H9 (cell line): ENCODE measurements at regions not wholly inside any gene's neighbourhood (a gene's known extent, or its start where the extent isn't known, plus 50 kb on each side); places are given as distances from the start of the nearest gene placed in this dataset.

Experiments used
- DNase-seq: peaks from one replicate; pipeline ENCODE4 v3.0.0-alpha.2; 2017
- H2AFZ ChIP-seq: one replicate; pipeline ENCODE4 v1.6.1; 2013; ENCODE audit warnings: mild to moderate bottlenecking, low read length, control low read depth, moderate library complexity
- H2AK5ac ChIP-seq: 2 replicates; pipeline ENCODE4 v1.6.1; 2013; ENCODE audit warnings: low read length, control low read depth, mixed read lengths; ENCODE audit not compliant: insufficient read length
- H2BK120ac ChIP-seq: one replicate; pipeline ENCODE4 v1.6.1; 2013; ENCODE audit warnings: low read depth, mild to moderate bottlenecking, low read length, control low read depth, inconsistent platforms; ENCODE audit not compliant: poor library complexity, severe bottlenecking
- H2BK12ac ChIP-seq: 2 replicates; pipeline ENCODE4 v1.6.1; 2013; ENCODE audit warnings: low read length, control low read depth, mixed read lengths, low read depth; ENCODE audit not compliant: insufficient read length
- H2BK15ac ChIP-seq: 2 replicates; pipeline ENCODE4 v1.6.1; 2013; ENCODE audit warnings: low read depth, low read length, control low read depth
- H2BK20ac ChIP-seq: one replicate; pipeline ENCODE4 v1.6.1; 2013; ENCODE audit warnings: low read depth, mild to moderate bottlenecking, low read length, control low read depth, inconsistent platforms; ENCODE audit not compliant: poor library complexity, severe bottlenecking
- H2BK5ac ChIP-seq: 2 replicates; pipeline ENCODE4 v1.6.1; 2013; ENCODE audit warnings: low read length, control low read depth, mixed read lengths; ENCODE audit not compliant: insufficient read length
- H3K14ac ChIP-seq: 2 replicates; pipeline ENCODE4 v1.6.1; 2013; ENCODE audit warnings: low read length, control low read depth; ENCODE audit not compliant: insufficient read depth
- H3K18ac ChIP-seq: 2 replicates; pipeline ENCODE4 v1.6.1; 2013; ENCODE audit warnings: low read depth, mild to moderate bottlenecking, mixed read lengths, low read length, control low read depth; ENCODE audit not compliant: insufficient read length
- H3K23ac ChIP-seq: 2 replicates; pipeline ENCODE4 v1.6.1; 2013; ENCODE audit warnings: low read length, control low read depth, mixed read lengths, low read depth; ENCODE audit not compliant: insufficient read length
- H3K23me2 ChIP-seq: 2 replicates; pipeline ENCODE4 v1.6.1; 2013; ENCODE audit warnings: low read depth, mild to moderate bottlenecking, mixed read lengths, low read length, control low read depth; ENCODE audit not compliant: insufficient read length, poor library complexity, severe bottlenecking
- H3K27ac ChIP-seq: 2 replicates; pipeline ENCODE4 v1.5.1; 2013; ENCODE audit warnings: low read length, control low read depth, mixed read lengths, low read depth; ENCODE audit not compliant: insufficient read length
- H3K27me3 ChIP-seq: 2 replicates; pipeline ENCODE4 v1.6.1; 2013; ENCODE audit warnings: low read length, control low read depth, inconsistent platforms; ENCODE audit not compliant: insufficient read depth
- H3K4ac ChIP-seq: 2 replicates; pipeline ENCODE4 v1.6.1; 2013; ENCODE audit warnings: low read depth, mild to moderate bottlenecking, control low read depth, inconsistent platforms, low read length, moderate library complexity
- H3K4me1 ChIP-seq: 2 replicates; pipeline ENCODE4 v1.6.1; 2013; ENCODE audit warnings: low read length, control low read depth, inconsistent platforms; ENCODE audit not compliant: insufficient read depth
- H3K4me2 ChIP-seq: 2 replicates; pipeline ENCODE4 v1.6.1; 2013; ENCODE audit warnings: low read length, control low read depth, mixed read lengths; ENCODE audit not compliant: insufficient read length, insufficient read depth
- H3K56ac ChIP-seq: 2 replicates; pipeline ENCODE4 v1.6.1; 2013; ENCODE audit warnings: low read depth, mild to moderate bottlenecking, mixed read lengths, low read length, control low read depth; ENCODE audit not compliant: insufficient read length
- H3K79me1 ChIP-seq: 2 replicates; pipeline ENCODE4 v1.6.1; 2013; ENCODE audit warnings: low read depth, mild to moderate bottlenecking, moderate library complexity, low read length, control low read depth, inconsistent platforms; ENCODE audit not compliant: insufficient read depth, poor library complexity, severe bottlenecking
- H3K79me2 ChIP-seq: 2 replicates; pipeline ENCODE4 v1.6.1; 2013; ENCODE audit warnings: low read length, control low read depth, inconsistent platforms; ENCODE audit not compliant: insufficient read depth
- H3K9ac ChIP-seq: 2 replicates; pipeline ENCODE4 v1.6.1; 2013; ENCODE audit warnings: low read length, control low read depth, mixed read lengths; ENCODE audit not compliant: insufficient read length; ENCODE audit errors: extremely low read depth
- H3K9me3 ChIP-seq: one replicate; pipeline ENCODE4 v1.6.1; 2013; ENCODE audit warnings: low read depth, low read length, inconsistent platforms; ENCODE audit not compliant: control insufficient read depth
- H3T11ph ChIP-seq: one replicate; pipeline ENCODE4 v1.6.1; 2013; ENCODE audit warnings: mild to moderate bottlenecking, low read length, control low read depth, inconsistent platforms
- H4K20me1 ChIP-seq: one replicate; pipeline ENCODE4 v1.6.1; 2013; ENCODE audit not compliant: control insufficient read depth, insufficient read length, insufficient read depth
- H4K5ac ChIP-seq: 2 replicates; pipeline ENCODE4 v1.6.1; 2013; ENCODE audit warnings: low read depth, mild to moderate bottlenecking, mixed read lengths, low read length, control low read depth; ENCODE audit not compliant: insufficient read length
- H4K8ac ChIP-seq: replicated peaks from 2 replicates; pipeline ENCODE4 v1.6.1; 2013; ENCODE audit warnings: low read length, control low read depth, mixed read lengths, low read depth; ENCODE audit not compliant: insufficient read length
- H4K91ac ChIP-seq: 2 replicates; pipeline ENCODE4 v1.6.1; 2013; ENCODE audit warnings: low read depth, mild to moderate bottlenecking, moderate library complexity, mixed read lengths, low read length, control low read depth; ENCODE audit not compliant: insufficient read length
- H3K27ac Mint-ChIP-seq, 3 experiments: 2 replicates in 2 of 3; 3 replicates in 1 of 3; pipeline ENCODE4 v1.8.0; 2020 to 2021; ENCODE audit warnings: mixed read lengths in 3 of 3, mild to moderate bottlenecking in 1 of 3, moderate library complexity in 1 of 3
- H3K27me3 Mint-ChIP-seq: 2 replicates; pipeline ENCODE4 v1.8.0; 2021; ENCODE audit warnings: low read depth, mild to moderate bottlenecking, moderate library complexity, mixed read lengths
- H3K36me3 Mint-ChIP-seq, 3 experiments: 2 replicates in 2 of 3; 3 replicates in 1 of 3; pipeline ENCODE4 v1.8.0; 2020 to 2021; ENCODE audit warnings: low read depth in 3 of 3, mixed read lengths in 3 of 3; ENCODE audit not compliant: insufficient read depth in 1 of 3
- H3K4me1 Mint-ChIP-seq, 2 experiments: 2 replicates each; pipeline ENCODE4 v1.8.0; 2020; ENCODE audit warnings: mixed read lengths in 2 of 2
- H3K4me3 Mint-ChIP-seq, 2 experiments: 2 replicates in 1 of 2; 3 replicates in 1 of 2; pipeline ENCODE4 v1.8.0; 2020 to 2021; ENCODE audit warnings: mild to moderate bottlenecking in 2 of 2, mixed read lengths in 2 of 2, moderate library complexity in 1 of 2
- H3K9me3 Mint-ChIP-seq, 2 experiments: 2 replicates in 1 of 2; 3 replicates in 1 of 2; pipeline ENCODE4 v1.8.0; 2020; ENCODE audit warnings: mild to moderate bottlenecking in 2 of 2, mixed read lengths in 2 of 2, moderate library complexity in 1 of 2
- CTCF ChIP-seq: fragments of 200-600 bp; sonication (generic); conservative IDR thresholded peaks from 3 replicates; pipeline ENCODE4 v1.8.0; 2021; ENCODE audit warnings: antibody characterized with exemption, mild to moderate bottlenecking
- WGBS: extraction: QIAGEN DNeasy Blood & Tissue Kit; methylation state at CpG from one replicate; pipeline ENCODE4 v1.1.7; 2013; ENCODE audit warnings: missing lambda C conversion rate, low lambda C conversion rate, mixed read lengths; ENCODE audit not compliant: insufficient read length; ENCODE audit errors: extremely low coverage; 5-methylcytosine and 5-hydroxymethylcytosine counted together

- H2BK20ac ChIP-seq: no peak overlapping the region
- H4K5ac ChIP-seq: no peak overlapping the region
- no peak overlapping the region for H2AK5ac ChIP-seq
- no peak overlapping the region for H3T11ph ChIP-seq
- no peak overlapping the region for H3K27ac ChIP-seq
- Mint-ChIP-seq H3K36me3 (no peaks in the 10 kb centered on the region), H3K9me3 (no peaks in the 10 kb centered on the region; a peak in 1 of 5 replicates), H3K27me3 (no peaks in the 10 kb centered on the region; the same call in none of the 2 replicates), H3K4me3 (no peak overlapping the region; a peak in 1 of 5 replicates), H3K27ac (no peak overlapping the region), H3K4me1 (peaks cover 22 to 27% of the 10 kb centered on the region in 2 experiments)
- no CpG with 5 or more reads among the region's 23 CpGs for WGBS
- H3K9me3 ChIP-seq: no peaks in the 10 kb centered on the region
- H3K56ac ChIP-seq: no peak overlapping the region
- H3K18ac ChIP-seq: no peak overlapping the region
- H2AFZ ChIP-seq: no peak overlapping the region
- H4K91ac ChIP-seq: no peak overlapping the region
- H4K8ac ChIP-seq: no peak overlapping the region
- no peaks in the 10 kb centered on the region for H3K27me3 ChIP-seq
- H3K9ac ChIP-seq: no peak overlapping the region
- no peaks in the 10 kb centered on the region for H3K23me2 ChIP-seq
- no peak overlapping the region for H2BK12ac ChIP-seq
- no peak overlapping the region for H2BK120ac ChIP-seq
- H3K79me1 ChIP-seq: no peaks in the 10 kb centered on the region
- no peaks in the 10 kb centered on the region for H4K20me1 ChIP-seq
- no peak overlapping the region for H2BK5ac ChIP-seq
- no peak overlapping the region for H3K4me2 ChIP-seq
- TF ChIP-seq CTCF: no peak
- no peak for DNase-seq
- H2BK15ac ChIP-seq: no peak overlapping the region
- no peak overlapping the region for H3K23ac ChIP-seq
- H3K79me2 ChIP-seq: no peaks in the 10 kb centered on the region
- H3K4me1 ChIP-seq: peaks cover 2% of the 10 kb centered on the region; the same call in 1 of the 2 replicates
- H3K4ac ChIP-seq: no peak overlapping the region
- H3K14ac ChIP-seq: no peak overlapping the region
These were observed 119.5 kb downstream of the BAMBI start for GRCh38 chr10:28796606-28797512.
